HepG2 (cell line): ENCODE measurements at regions not wholly inside any gene's neighbourhood (a gene's known extent, or its start where the extent isn't known, plus 50 kb on each side); places are given as distances from the start of the nearest gene placed in this dataset.

Experiments used
- ELF4 ChIP-seq: sonication (generic); formaldehyde crosslinking; IDR thresholded peaks from 2 replicates; pipeline ENCODE4 v1.5.0; 2020; ENCODE audit warnings: missing genetic modification reagents, mild to moderate bottlenecking, moderate library complexity, borderline replicate concordance
- GATAD2A ChIP-seq: IDR thresholded peaks from 2 replicates; pipeline ENCODE4 v1.6.1; 2016
- KMT2A ChIP-seq: sonication (generic); formaldehyde crosslinking; IDR thresholded peaks from 2 replicates; pipeline ENCODE4 v1.4.0; 2020; ENCODE audit warnings: missing genetic modification reagents
- MTA1 ChIP-seq: sonication (generic); formaldehyde crosslinking; IDR thresholded peaks from 2 replicates; pipeline ENCODE4 v1.4.0; 2020; ENCODE audit warnings: missing genetic modification reagents, mild to moderate bottlenecking, borderline replicate concordance
- RORA ChIP-seq: sonication (generic); formaldehyde crosslinking; IDR thresholded peaks from 2 replicates; pipeline ENCODE4 v1.5.0; 2020; ENCODE audit warnings: mild to moderate bottlenecking, missing genetic modification reagents, moderate library complexity
- SNAI1 ChIP-seq: sonication (generic); formaldehyde crosslinking; IDR thresholded peaks from 2 replicates; pipeline ENCODE4 v1.5.0; 2020; ENCODE audit warnings: mild to moderate bottlenecking, missing genetic modification reagents, borderline replicate concordance
- TAF15 ChIP-seq: fragments of 200-400 bp; formaldehyde crosslinking; IDR thresholded peaks from one replicate; pipeline ENCODE4 v1.6.1; 2018; ENCODE audit warnings: mild to moderate bottlenecking, low read depth, low read length; ENCODE audit not compliant: poor library complexity, severe bottlenecking
- TMF1 ChIP-seq: sonication (generic); formaldehyde crosslinking; IDR thresholded peaks from 2 replicates; pipeline ENCODE4 v1.8.1; 2022; ENCODE audit warnings: low read depth, missing genetic modification reagents
- ZFP36L1 ChIP-seq: sonication (generic); formaldehyde crosslinking; IDR thresholded peaks from 2 replicates; pipeline ENCODE4 v1.8.0; 2022; ENCODE audit warnings: mild to moderate bottlenecking, missing genetic modification reagents, moderate library complexity
- ZNF17 ChIP-seq: sonication (generic); formaldehyde crosslinking; IDR thresholded peaks from 2 replicates; pipeline ENCODE4 v1.5.0; 2020; ENCODE audit warnings: mild to moderate bottlenecking, missing genetic modification reagents
- ZNF720 ChIP-seq: sonication (generic); formaldehyde crosslinking; IDR thresholded peaks from 2 replicates; pipeline ENCODE4 v1.4.0; 2020; ENCODE audit warnings: missing genetic modification reagents
- ZNF780A ChIP-seq: sonication (generic); formaldehyde crosslinking; IDR thresholded peaks from 2 replicates; pipeline ENCODE4 v1.8.0; 2022; ENCODE audit warnings: mild to moderate bottlenecking, missing genetic modification reagents, moderate library complexity
- TF ChIP-seq, protein P1 (sequence below): sonication (generic); formaldehyde crosslinking; conservative IDR thresholded peaks from 2 replicates; pipeline ENCODE4 v1.8.1; 2023; ENCODE audit warnings: missing genetic modification reagents
- TF ChIP-seq, protein P2 (sequence below): sonication (generic); formaldehyde crosslinking; IDR thresholded peaks from 2 replicates; pipeline ENCODE4 v1.4.0; 2020; ENCODE audit warnings: missing genetic modification reagents
- TF ChIP-seq, protein P3 (sequence below): sonication (generic); formaldehyde crosslinking; IDR thresholded peaks from 2 replicates; pipeline ENCODE4 v1.5.1; 2020; ENCODE audit warnings: missing genetic modification reagents, mild to moderate bottlenecking, borderline replicate concordance
- TF ChIP-seq, protein P4 (sequence below): sonication (generic); formaldehyde crosslinking; conservative IDR thresholded peaks from 2 replicates; pipeline ENCODE4 v1.4.0; 2020; ENCODE audit warnings: missing genetic modification reagents
- TF ChIP-seq, protein P5 (sequence below): sonication (generic); formaldehyde crosslinking; IDR thresholded peaks from 2 replicates; pipeline ENCODE4 v1.5.0; 2020; ENCODE audit warnings: mild to moderate bottlenecking, missing genetic modification reagents, borderline replicate concordance

DNA sequence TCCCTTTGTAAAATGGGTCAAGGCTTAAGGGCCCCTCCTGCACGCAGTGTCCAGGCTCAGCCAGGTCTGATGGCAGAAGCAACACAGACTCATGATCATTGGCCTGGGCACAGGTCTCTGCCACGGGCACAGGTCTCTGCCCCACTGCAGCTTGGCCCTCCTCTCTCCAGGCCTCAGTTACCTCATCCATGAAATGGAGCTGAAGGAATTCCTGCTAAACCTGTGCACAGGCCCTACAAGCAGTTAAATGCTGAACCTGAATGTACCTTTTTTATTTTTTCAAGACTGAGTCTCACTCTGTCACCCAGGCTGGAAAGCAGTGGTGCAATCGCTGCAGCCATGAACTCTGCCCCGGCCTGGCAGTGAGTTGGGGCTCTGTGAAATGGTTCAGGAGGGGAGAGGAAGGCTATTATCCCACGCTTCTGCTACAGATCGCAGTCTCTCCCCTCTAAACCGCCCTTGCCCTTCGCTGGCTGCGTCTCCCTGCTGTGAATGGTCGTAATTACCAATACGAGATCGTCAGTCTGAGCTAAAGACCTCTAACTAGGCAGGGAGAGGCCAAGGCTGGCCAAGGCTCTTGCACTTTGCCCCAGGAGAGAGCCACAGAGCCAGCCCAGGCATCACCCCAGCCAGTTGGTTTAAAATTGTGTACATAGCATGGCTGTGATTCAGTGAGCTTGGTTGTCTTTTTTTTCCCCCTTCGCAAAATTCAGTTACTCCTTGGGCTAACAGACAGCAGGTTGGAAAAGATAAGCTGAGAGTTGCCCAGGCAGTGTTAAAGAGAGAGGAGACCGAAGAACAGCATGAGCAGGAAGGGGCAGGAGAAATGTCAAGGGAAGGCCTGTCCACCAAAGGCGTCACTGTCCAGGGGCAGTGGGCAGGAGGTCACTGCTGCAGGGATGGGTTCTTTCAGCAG lies 93.0 kb upstream of the KCTD7 start (continued):
- TF ChIP-seq RORA (CRISPR knock-in tag) (no peak), ELF4 (CRISPR knock-in tag) (no peak), KMT2A (peak; percentile 48; the same call in 1 of the 2 replicates), ZNF17 (no peak), GATAD2A (CRISPR knock-in tag) (peak; percentile 82), SNAI1 (CRISPR knock-in tag) (no peak), ZFP36L1 (0 out of 2 replicates have a peak, but pooled peaks have one; percentile 11), TAF15 (no peak), ZNF720 (CRISPR knock-in tag) (no peak), ZNF780A (CRISPR knock-in tag) (no peak), TMF1 (CRISPR knock-in tag) (no peak), MTA1 (peak; percentile 83)
- TF ChIP-seq, protein P1, sequence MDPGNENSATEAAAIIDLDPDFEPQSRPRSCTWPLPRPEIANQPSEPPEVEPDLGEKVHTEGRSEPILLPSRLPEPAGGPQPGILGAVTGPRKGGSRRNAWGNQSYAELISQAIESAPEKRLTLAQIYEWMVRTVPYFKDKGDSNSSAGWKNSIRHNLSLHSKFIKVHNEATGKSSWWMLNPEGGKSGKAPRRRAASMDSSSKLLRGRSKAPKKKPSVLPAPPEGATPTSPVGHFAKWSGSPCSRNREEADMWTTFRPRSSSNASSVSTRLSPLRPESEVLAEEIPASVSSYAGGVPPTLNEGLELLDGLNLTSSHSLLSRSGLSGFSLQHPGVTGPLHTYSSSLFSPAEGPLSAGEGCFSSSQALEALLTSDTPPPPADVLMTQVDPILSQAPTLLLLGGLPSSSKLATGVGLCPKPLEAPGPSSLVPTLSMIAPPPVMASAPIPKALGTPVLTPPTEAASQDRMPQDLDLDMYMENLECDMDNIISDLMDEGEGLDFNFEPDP (CRISPR knock-in tag) = no peak
- TF ChIP-seq, protein P2, sequence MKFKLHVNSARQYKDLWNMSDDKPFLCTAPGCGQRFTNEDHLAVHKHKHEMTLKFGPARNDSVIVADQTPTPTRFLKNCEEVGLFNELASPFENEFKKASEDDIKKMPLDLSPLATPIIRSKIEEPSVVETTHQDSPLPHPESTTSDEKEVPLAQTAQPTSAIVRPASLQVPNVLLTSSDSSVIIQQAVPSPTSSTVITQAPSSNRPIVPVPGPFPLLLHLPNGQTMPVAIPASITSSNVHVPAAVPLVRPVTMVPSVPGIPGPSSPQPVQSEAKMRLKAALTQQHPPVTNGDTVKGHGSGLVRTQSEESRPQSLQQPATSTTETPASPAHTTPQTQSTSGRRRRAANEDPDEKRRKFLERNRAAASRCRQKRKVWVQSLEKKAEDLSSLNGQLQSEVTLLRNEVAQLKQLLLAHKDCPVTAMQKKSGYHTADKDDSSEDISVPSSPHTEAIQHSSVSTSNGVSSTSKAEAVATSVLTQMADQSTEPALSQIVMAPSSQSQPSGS = peak; percentile 28; the same call in 1 of the 2 replicates
- TF ChIP-seq, protein P3, sequence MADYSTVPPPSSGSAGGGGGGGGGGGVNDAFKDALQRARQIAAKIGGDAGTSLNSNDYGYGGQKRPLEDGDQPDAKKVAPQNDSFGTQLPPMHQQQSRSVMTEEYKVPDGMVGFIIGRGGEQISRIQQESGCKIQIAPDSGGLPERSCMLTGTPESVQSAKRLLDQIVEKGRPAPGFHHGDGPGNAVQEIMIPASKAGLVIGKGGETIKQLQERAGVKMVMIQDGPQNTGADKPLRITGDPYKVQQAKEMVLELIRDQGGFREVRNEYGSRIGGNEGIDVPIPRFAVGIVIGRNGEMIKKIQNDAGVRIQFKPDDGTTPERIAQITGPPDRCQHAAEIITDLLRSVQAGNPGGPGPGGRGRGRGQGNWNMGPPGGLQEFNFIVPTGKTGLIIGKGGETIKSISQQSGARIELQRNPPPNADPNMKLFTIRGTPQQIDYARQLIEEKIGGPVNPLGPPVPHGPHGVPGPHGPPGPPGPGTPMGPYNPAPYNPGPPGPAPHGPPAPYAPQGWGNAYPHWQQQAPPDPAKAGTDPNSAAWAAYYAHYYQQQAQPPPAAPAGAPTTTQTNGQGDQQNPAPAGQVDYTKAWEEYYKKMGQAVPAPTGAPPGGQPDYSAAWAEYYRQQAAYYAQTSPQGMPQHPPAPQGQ (CRISPR knock-in tag) = no peak
- TF ChIP-seq, protein P4, sequence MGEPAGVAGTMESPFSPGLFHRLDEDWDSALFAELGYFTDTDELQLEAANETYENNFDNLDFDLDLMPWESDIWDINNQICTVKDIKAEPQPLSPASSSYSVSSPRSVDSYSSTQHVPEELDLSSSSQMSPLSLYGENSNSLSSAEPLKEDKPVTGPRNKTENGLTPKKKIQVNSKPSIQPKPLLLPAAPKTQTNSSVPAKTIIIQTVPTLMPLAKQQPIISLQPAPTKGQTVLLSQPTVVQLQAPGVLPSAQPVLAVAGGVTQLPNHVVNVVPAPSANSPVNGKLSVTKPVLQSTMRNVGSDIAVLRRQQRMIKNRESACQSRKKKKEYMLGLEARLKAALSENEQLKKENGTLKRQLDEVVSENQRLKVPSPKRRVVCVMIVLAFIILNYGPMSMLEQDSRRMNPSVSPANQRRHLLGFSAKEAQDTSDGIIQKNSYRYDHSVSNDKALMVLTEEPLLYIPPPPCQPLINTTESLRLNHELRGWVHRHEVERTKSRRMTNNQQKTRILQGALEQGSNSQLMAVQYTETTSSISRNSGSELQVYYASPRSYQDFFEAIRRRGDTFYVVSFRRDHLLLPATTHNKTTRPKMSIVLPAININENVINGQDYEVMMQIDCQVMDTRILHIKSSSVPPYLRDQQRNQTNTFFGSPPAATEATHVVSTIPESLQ (CRISPR knock-in tag) = no peak
- TF ChIP-seq, protein P5, sequence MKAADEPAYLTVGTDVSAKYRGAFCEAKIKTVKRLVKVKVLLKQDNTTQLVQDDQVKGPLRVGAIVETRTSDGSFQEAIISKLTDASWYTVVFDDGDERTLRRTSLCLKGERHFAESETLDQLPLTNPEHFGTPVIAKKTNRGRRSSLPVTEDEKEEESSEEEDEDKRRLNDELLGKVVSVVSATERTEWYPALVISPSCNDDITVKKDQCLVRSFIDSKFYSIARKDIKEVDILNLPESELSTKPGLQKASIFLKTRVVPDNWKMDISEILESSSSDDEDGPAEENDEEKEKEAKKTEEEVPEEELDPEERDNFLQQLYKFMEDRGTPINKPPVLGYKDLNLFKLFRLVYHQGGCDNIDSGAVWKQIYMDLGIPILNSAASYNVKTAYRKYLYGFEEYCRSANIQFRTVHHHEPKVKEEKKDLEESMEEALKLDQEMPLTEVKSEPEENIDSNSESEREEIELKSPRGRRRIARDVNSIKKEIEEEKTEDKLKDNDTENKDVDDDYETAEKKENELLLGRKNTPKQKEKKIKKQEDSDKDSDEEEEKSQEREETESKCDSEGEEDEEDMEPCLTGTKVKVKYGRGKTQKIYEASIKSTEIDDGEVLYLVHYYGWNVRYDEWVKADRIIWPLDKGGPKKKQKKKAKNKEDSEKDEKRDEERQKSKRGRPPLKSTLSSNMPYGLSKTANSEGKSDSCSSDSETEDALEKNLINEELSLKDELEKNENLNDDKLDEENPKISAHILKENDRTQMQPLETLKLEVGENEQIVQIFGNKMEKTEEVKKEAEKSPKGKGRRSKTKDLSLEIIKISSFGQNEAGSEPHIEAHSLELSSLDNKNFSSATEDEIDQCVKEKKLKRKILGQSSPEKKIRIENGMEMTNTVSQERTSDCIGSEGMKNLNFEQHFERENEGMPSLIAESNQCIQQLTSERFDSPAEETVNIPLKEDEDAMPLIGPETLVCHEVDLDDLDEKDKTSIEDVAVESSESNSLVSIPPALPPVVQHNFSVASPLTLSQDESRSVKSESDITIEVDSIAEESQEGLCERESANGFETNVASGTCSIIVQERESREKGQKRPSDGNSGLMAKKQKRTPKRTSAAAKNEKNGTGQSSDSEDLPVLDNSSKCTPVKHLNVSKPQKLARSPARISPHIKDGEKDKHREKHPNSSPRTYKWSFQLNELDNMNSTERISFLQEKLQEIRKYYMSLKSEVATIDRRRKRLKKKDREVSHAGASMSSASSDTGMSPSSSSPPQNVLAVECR = peak; percentile 64; the same call in 1 of the 2 replicates
